H1 (cell line): ENCODE measurements at regions not wholly inside any gene's neighbourhood (a gene's known extent, or its start where the extent isn't known, plus 50 kb on each side); places are given as distances from the start of the nearest gene placed in this dataset.

Source experiments
- BCL11A ChIP-seq, 2 experiments: IDR thresholded peaks; one replicate each; pipeline ENCODE4 v1.6.1; 2011; ENCODE audit warnings: low read depth in 2 of 2, low read length in 2 of 2, mild to moderate bottlenecking in 2 of 2
- GTF2F1 ChIP-seq: IDR thresholded peaks from 2 replicates; pipeline ENCODE4 v1.6.1; 2012; ENCODE audit warnings: low read depth, low read length, improper control_type of control experiment, borderline replicate concordance
- KDM1A ChIP-seq: fragments of 200-600, 300-600 bp; sonication (generic); IDR thresholded peaks from 2 replicates; pipeline ENCODE4 v1.7.1; 2016; ENCODE audit warnings: mild to moderate bottlenecking, low read length, borderline replicate concordance
- KDM5A ChIP-seq: fragments of 200-600 bp; IDR thresholded peaks from 2 replicates; pipeline ENCODE4 v1.7.1; 2012; ENCODE audit warnings: mild to moderate bottlenecking, low read length, inconsistent platforms, mixed read lengths
- POLR2AphosphoS5 ChIP-seq: IDR thresholded peaks from 2 replicates; pipeline ENCODE4 v1.6.1; 2011; ENCODE audit warnings: low read depth, low read length
- RNF2 ChIP-seq: fragments of 200-900, 300-1000 bp; sonication (generic); IDR thresholded peaks from 2 replicates; pipeline ENCODE4 v1.7.1; 2016; ENCODE audit warnings: borderline replicate concordance, low read depth, mild to moderate bottlenecking, antibody characterized with exemption, low read length; ENCODE audit not compliant: poor library complexity, severe bottlenecking; ENCODE audit errors: missing control alignments
- SP1 ChIP-seq: IDR thresholded peaks from 2 replicates; pipeline ENCODE4 v1.6.1; 2011; ENCODE audit warnings: low read depth, low read length
- SP4 ChIP-seq: IDR thresholded peaks from 2 replicates; pipeline ENCODE4 v1.6.1; 2012; ENCODE audit warnings: low read length, inconsistent platforms
- SRF ChIP-seq: IDR thresholded peaks from 2 replicates; pipeline ENCODE4 v1.6.1; 2011; ENCODE audit warnings: mild to moderate bottlenecking, low read depth, low read length, moderate library complexity
- TF ChIP-seq, protein P1 (sequence below): fragments of 300-600 bp; sonication (generic); IDR thresholded peaks from 2 replicates; pipeline ENCODE4 v1.7.1; 2012; ENCODE audit warnings: low read length, moderate library complexity, mild to moderate bottlenecking, inconsistent platforms; ENCODE audit not compliant: insufficient replicate concordance
- TF ChIP-seq, protein P2 (sequence below): IDR thresholded peaks from 2 replicates; pipeline ENCODE4 v1.6.1; 2012; ENCODE audit warnings: low read length, inconsistent platforms

DNA sequence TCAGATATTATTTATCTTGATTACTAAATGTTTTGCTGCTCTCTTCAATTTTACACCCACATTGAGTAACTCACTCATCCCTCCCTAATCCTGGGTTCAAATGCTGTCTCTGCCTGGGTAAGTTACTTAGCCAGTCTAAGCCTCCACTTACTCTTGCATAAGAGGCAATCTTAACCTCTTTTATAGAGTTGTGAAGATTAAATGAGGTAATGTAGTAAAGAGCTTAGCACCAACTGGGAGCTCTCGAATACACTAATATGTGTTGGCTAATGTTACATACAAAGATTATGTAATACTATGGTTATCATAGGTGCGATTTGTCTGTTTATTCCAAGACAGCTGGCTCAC, 134.4 kb upstream of the STMND1 start (continued):
- TF ChIP-seq, protein P1, sequence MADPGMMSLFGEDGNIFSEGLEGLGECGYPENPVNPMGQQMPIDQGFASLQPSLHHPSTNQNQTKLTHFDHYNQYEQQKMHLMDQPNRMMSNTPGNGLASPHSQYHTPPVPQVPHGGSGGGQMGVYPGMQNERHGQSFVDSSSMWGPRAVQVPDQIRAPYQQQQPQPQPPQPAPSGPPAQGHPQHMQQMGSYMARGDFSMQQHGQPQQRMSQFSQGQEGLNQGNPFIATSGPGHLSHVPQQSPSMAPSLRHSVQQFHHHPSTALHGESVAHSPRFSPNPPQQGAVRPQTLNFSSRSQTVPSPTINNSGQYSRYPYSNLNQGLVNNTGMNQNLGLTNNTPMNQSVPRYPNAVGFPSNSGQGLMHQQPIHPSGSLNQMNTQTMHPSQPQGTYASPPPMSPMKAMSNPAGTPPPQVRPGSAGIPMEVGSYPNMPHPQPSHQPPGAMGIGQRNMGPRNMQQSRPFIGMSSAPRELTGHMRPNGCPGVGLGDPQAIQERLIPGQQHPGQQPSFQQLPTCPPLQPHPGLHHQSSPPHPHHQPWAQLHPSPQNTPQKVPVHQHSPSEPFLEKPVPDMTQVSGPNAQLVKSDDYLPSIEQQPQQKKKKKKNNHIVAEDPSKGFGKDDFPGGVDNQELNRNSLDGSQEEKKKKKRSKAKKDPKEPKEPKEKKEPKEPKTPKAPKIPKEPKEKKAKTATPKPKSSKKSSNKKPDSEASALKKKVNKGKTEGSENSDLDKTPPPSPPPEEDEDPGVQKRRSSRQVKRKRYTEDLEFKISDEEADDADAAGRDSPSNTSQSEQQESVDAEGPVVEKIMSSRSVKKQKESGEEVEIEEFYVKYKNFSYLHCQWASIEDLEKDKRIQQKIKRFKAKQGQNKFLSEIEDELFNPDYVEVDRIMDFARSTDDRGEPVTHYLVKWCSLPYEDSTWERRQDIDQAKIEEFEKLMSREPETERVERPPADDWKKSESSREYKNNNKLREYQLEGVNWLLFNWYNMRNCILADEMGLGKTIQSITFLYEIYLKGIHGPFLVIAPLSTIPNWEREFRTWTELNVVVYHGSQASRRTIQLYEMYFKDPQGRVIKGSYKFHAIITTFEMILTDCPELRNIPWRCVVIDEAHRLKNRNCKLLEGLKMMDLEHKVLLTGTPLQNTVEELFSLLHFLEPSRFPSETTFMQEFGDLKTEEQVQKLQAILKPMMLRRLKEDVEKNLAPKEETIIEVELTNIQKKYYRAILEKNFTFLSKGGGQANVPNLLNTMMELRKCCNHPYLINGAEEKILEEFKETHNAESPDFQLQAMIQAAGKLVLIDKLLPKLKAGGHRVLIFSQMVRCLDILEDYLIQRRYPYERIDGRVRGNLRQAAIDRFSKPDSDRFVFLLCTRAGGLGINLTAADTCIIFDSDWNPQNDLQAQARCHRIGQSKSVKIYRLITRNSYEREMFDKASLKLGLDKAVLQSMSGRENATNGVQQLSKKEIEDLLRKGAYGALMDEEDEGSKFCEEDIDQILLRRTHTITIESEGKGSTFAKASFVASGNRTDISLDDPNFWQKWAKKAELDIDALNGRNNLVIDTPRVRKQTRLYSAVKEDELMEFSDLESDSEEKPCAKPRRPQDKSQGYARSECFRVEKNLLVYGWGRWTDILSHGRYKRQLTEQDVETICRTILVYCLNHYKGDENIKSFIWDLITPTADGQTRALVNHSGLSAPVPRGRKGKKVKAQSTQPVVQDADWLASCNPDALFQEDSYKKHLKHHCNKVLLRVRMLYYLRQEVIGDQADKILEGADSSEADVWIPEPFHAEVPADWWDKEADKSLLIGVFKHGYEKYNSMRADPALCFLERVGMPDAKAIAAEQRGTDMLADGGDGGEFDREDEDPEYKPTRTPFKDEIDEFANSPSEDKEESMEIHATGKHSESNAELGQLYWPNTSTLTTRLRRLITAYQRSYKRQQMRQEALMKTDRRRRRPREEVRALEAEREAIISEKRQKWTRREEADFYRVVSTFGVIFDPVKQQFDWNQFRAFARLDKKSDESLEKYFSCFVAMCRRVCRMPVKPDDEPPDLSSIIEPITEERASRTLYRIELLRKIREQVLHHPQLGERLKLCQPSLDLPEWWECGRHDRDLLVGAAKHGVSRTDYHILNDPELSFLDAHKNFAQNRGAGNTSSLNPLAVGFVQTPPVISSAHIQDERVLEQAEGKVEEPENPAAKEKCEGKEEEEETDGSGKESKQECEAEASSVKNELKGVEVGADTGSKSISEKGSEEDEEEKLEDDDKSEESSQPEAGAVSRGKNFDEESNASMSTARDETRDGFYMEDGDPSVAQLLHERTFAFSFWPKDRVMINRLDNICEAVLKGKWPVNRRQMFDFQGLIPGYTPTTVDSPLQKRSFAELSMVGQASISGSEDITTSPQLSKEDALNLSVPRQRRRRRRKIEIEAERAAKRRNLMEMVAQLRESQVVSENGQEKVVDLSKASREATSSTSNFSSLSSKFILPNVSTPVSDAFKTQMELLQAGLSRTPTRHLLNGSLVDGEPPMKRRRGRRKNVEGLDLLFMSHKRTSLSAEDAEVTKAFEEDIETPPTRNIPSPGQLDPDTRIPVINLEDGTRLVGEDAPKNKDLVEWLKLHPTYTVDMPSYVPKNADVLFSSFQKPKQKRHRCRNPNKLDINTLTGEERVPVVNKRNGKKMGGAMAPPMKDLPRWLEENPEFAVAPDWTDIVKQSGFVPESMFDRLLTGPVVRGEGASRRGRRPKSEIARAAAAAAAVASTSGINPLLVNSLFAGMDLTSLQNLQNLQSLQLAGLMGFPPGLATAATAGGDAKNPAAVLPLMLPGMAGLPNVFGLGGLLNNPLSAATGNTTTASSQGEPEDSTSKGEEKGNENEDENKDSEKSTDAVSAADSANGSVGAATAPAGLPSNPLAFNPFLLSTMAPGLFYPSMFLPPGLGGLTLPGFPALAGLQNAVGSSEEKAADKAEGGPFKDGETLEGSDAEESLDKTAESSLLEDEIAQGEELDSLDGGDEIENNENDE, result no peak
- no peak for TF ChIP-seq KDM5A
- TF ChIP-seq, protein P2, sequence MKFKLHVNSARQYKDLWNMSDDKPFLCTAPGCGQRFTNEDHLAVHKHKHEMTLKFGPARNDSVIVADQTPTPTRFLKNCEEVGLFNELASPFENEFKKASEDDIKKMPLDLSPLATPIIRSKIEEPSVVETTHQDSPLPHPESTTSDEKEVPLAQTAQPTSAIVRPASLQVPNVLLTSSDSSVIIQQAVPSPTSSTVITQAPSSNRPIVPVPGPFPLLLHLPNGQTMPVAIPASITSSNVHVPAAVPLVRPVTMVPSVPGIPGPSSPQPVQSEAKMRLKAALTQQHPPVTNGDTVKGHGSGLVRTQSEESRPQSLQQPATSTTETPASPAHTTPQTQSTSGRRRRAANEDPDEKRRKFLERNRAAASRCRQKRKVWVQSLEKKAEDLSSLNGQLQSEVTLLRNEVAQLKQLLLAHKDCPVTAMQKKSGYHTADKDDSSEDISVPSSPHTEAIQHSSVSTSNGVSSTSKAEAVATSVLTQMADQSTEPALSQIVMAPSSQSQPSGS, result no peak
- TF ChIP-seq POLR2AphosphoS5, result no peak
- no peak for TF ChIP-seq SP1
- TF ChIP-seq SRF, result no peak
- TF ChIP-seq SP4, result no peak
- TF ChIP-seq KDM1A, result no peak
- no peak for TF ChIP-seq RNF2
- no peak for TF ChIP-seq BCL11A (IDR thresholded peaks at IDR 0.05; ENCODE audit: low read depth in 2 of 2, low read length in 2 of 2)
- TF ChIP-seq GTF2F1, result no peak
